ENCODE measurements at regions not wholly inside any gene's neighbourhood (a gene's known extent, or its start where the extent isn't known, plus 50 kb on each side); places are given as distances from the start of the nearest gene placed in this dataset.
"Not testable (repeated sequence)": the region's sequence is repeated elsewhere in the genome, so short reads cannot be mapped to it uniquely, and the experiment has no call there.

DNA sequence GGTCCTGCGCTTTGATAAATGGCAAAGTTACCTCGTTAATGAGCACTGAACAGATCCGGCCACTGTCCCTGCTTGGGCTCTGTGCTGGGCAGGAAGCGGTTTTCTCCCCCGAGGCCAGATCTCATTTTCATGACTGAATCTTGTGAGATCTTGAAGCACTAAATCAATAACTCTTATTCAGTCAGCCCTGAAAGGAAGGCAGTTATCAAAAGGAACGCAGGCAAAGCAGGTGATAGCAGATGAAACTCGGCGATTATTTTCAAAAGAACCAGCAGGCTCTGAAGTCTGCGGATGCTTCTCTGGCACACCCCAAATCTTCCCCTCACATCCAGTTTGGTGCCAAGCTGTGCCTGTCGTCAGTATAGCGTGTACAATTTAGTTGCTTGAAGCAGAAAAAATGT is 228.7 kb downstream of the BAMBI start:
- Histone ChIP-seq H3K9me3 (no peaks in the 10 kb centered on the region), H3K36me3 (no peaks in the 10 kb centered on the region), H3K27me3 (no peaks in the 10 kb centered on the region), H3K27ac (no peak overlapping the region), H3K4me1 (no peaks in the 10 kb centered on the region), H3K4me3 (no peak overlapping the region)
- 46 to 51% methylated on average over 9 to 11 of the region's 11 CpGs for WGBS, 2 donors
- intact Hi-C loops (cut with DNase I) = no loop called here
- DNase-seq = no peak
- TF ChIP-seq POLR2A (IDR thresholded peaks at IDR 0.05) (no peak), CTCF (IDR thresholded peaks at IDR 0.05) (no peak)

DNA sequence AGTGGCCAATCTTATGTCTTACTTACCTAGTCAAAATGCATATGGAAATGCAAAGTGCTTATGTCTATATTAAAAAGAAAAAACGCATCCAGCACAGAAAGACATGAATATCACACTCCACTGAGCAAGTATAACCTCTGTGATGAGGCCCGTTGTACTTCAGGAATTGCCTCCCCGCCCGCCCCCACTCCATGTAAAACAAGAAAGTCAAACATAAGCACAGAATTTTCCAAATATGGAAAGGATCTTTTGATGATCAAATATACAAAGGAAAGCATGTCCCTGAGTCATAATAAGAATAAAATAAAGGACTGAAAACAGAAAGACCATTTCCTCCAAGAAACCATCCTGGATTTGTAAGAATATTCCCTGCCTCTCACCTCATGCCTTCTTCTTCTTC is 229.1 kb downstream of the BAMBI start:
- Histone ChIP-seq H3K36me3 (no peaks in the 10 kb centered on the region), H3K4me1 (no peaks in the 10 kb centered on the region), H3K4me3 (no peak overlapping the region), H3K27me3 (no peaks in the 10 kb centered on the region), H3K9me3 (no peaks in the 10 kb centered on the region), H3K27ac (no peak overlapping the region)
- 49 to 63% methylated on average over 4 of the region's 4 CpGs for WGBS, 2 donors
- no peak for DNase-seq
- intact Hi-C loops (cut with DNase I) = no loop called here
- TF ChIP-seq CTCF (IDR thresholded peaks at IDR 0.05) = no peak
- TF ChIP-seq POLR2A (IDR thresholded peaks at IDR 0.05) = no peak

DNA sequence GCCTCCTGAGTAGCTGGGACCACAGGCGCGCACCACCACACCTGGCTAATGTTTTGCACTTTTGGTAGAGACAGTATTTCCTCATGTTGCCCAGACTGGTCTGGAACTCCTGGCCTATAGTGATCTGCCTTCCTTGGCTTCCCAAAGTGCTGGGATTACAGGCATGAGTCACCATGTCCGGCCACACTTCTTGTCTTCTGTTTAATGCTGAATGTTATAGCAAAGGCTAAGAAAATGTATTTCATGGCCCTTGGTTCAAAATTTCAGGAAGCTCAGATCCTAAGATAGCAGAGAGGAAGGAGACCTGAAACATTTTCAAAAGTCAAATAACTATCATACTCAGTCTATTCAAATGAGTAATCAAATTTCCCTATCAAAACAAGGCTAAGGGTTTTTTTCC is 229.6 kb downstream of the BAMBI start:
- no peak for DNase-seq
- intact Hi-C loops (cut with DNase I) = no loop called here
- Histone ChIP-seq H3K4me3 (no peak overlapping the region), H3K27me3 (no peaks in the 10 kb centered on the region), H3K9me3 (no peaks in the 10 kb centered on the region), H3K36me3 (no peaks in the 10 kb centered on the region), H3K4me1 (no peaks in the 10 kb centered on the region), H3K27ac (no peak overlapping the region)
- WGBS, 2 donors = 64 to 73% methylated on average over 3 of the region's 3 CpGs
- TF ChIP-seq POLR2A (IDR thresholded peaks at IDR 0.05) (no peak), CTCF (IDR thresholded peaks at IDR 0.05) (no peak)

DNA sequence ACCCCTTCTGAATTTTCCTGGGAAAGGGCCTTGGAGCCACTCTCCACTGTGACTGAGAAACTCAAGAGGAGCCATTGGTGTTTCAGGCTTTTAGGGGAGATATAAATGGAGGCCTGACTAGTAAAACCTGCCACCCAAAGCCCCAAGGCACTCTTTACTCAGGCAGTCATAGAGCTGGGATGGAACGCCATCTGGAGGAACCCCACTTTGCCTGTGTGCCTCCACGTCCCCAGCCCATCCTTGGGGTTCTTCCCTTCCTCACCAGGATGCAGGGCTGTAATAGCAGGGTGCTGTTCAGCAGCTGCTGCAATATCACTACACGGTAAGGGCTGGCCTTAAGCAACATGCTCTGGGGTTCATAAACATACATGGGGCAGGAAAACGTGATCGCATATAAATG is 232.6 kb downstream of the BAMBI start:
- WGBS, 2 donors = 81 to 89% methylated on average over 4 to 5 of the region's 5 CpGs
- Histone ChIP-seq H3K27me3 (no peaks in the 10 kb centered on the region), H3K9me3 (no peaks in the 10 kb centered on the region), H3K36me3 (no peaks in the 10 kb centered on the region), H3K4me3 (no peak overlapping the region), H3K4me1 (peaks cover 0 to under 1% (median 0%) of the 10 kb centered on the region in 3 donors), H3K27ac (no peak overlapping the region)
- TF ChIP-seq CTCF (IDR thresholded peaks at IDR 0.05) (no peak), POLR2A (IDR thresholded peaks at IDR 0.05) (no peak)
- intact Hi-C loops (cut with DNase I) = no loop called here
- no peak for DNase-seq

- Histone ChIP-seq H3K4me1 (peaks cover 0 to 11% (median 0%) of the 10 kb centered on the region in 3 donors), H3K27ac (no peak overlapping the region), H3K4me3 (no peak overlapping the region), H3K27me3 (no peaks in the 10 kb centered on the region), H3K9me3 (no peaks in the 10 kb centered on the region), H3K36me3 (no peaks in the 10 kb centered on the region)
- no peak for TF ChIP-seq CTCF (IDR thresholded peaks at IDR 0.05)
- TF ChIP-seq POLR2A (IDR thresholded peaks at IDR 0.05) = no peak
- DNase-seq = no peak
- WGBS, 2 donors = 48 to 51% methylated on average over 3 of the region's 3 CpGs
- intact Hi-C loops (cut with DNase I) = no loop called here
Measured at GRCh38 chr10:28910956-28911355, 233.6 kb downstream of the BAMBI start.

GRCh38 chr10:28911511-28911910 is 234.2 kb downstream of the BAMBI start:
- DNase-seq; intact Hi-C loops (cut with DNase I); H3K27ac ChIP-seq; H3K9me3 ChIP-seq; H3K4me3 ChIP-seq; H3K36me3 ChIP-seq; H3K27me3 ChIP-seq: not testable (repeated sequence)
- H3K4me1 ChIP-seq = peaks cover 0 to 15% (median 0%) of the 10 kb centered on the region in 3 donors
- WGBS, 2 donors = 54 to 56% methylated on average over 8 of the region's 8 CpGs

All from esophagus squamous epithelium (tissue), 5 donors.